B cell (primary cell): ENCODE measurements at regions not wholly inside any gene's neighbourhood (a gene's known extent, or its start where the extent isn't known, plus 50 kb on each side); places are given as distances from the start of the nearest gene placed in this dataset.

Source experiments
- CTCF ChIP-seq: fragments of 200-600 bp; IDR thresholded peaks from one replicate; pipeline ENCODE4 v1.8.0; 2022; ENCODE audit warnings: antibody characterized with exemption, mild to moderate bottlenecking
- EZH2 ChIP-seq: IDR thresholded peaks from 2 replicates; pipeline ENCODE4 v1.6.1; 2012; ENCODE audit warnings: borderline replicate concordance, low read depth, mild to moderate bottlenecking, moderate library complexity, low read length; ENCODE audit not compliant: insufficient read depth, poor library complexity, severe bottlenecking

DNA sequence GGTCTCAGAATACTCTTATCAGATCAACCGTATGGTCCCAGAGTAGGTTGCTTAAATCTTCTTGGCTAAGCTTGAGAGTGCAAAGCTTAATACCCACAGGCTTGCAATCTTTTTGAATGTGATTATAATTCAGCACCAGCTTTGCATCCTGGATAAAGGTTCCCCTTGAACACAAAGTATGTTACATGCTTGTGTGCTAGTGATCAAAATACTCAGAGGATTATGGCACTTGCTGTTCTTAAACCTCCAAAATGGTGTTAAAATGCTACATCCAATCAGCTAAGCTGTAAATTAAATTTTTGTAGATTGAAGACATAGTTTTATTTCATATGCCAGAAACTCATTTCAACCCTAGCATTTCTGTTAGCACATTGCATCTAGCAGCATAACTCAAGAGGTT, 812.2 kb upstream of the TENM3 start:
- no peak for TF ChIP-seq CTCF
- no peak for TF ChIP-seq EZH2
